ENCODE measurements at regions not wholly inside any gene's neighbourhood (a gene's known extent, or its start where the extent isn't known, plus 50 kb on each side); places are given as distances from the start of the nearest gene placed in this dataset.
"Not testable (repeated sequence)": the region's sequence is repeated elsewhere in the genome, so short reads cannot be mapped to it uniquely, and the experiment has no call there.

GRCh38 chr2:182665500-182665899 is 50.6 kb upstream of the DNAJC10 start:
- TF ChIP-seq CTCF (IDR thresholded peaks at IDR 0.05; ENCODE audit: poor library complexity, severe bottlenecking); TAF1 (IDR thresholded peaks at IDR 0.05; ENCODE audit: low read depth); POLR2AphosphoS5 (IDR thresholded peaks at IDR 0.05); MXI1 (conservative IDR thresholded peaks at IDR 0.05; ENCODE audit: poor library complexity, severe bottlenecking); EP300 (conservative IDR thresholded peaks at IDR 0.05; ENCODE audit: poor library complexity, severe bottlenecking): not testable (repeated sequence)

Data from neural cell (in vitro differentiated cells).